Endothelial cell of umbilical vein (primary cell): ENCODE measurements at regions not wholly inside any gene's neighbourhood (a gene's known extent, or its start where the extent isn't known, plus 50 kb on each side); places are given as distances from the start of the nearest gene placed in this dataset.

Experiments
- EZH2 ChIP-seq: IDR thresholded peaks from 2 replicates; pipeline ENCODE4 v1.6.1; 2012; ENCODE audit warnings: borderline replicate concordance, low read depth, mild to moderate bottlenecking, moderate library complexity, low read length, inconsistent platforms; ENCODE audit not compliant: severe bottlenecking
- MYC ChIP-seq: IDR thresholded peaks from one replicate; pipeline ENCODE4 v1.6.1; 2011; ENCODE audit warnings: mild to moderate bottlenecking, low read depth, low read length
- POLR2AphosphoS5 ChIP-seq: IDR thresholded peaks from 2 replicates; pipeline ENCODE4 v1.6.1; 2012; ENCODE audit warnings: low read depth, mild to moderate bottlenecking, control low read depth, low read length, moderate library complexity; ENCODE audit not compliant: insufficient read depth
- TF ChIP-seq, protein P1 (sequence below), 2 donors: IDR thresholded peaks; 1 replicate in 1 of 2; 2 replicates in 1 of 2; pipeline ENCODE4 v1.5.1; 2011; ENCODE audit warnings: low read length in 2 of 2, mild to moderate bottlenecking in 2 of 2, moderate library complexity in 2 of 2, control low read depth in 1 of 2, inconsistent platforms in 1 of 2, low read depth in 1 of 2; ENCODE audit not compliant: insufficient read depth in 1 of 2; ENCODE audit errors: extremely low read depth in 1 of 2
- TF ChIP-seq, protein P2 (sequence below): IDR thresholded peaks from 2 replicates; pipeline ENCODE4 v1.6.1; 2011; ENCODE audit not compliant: insufficient read depth, insufficient read length

DNA sequence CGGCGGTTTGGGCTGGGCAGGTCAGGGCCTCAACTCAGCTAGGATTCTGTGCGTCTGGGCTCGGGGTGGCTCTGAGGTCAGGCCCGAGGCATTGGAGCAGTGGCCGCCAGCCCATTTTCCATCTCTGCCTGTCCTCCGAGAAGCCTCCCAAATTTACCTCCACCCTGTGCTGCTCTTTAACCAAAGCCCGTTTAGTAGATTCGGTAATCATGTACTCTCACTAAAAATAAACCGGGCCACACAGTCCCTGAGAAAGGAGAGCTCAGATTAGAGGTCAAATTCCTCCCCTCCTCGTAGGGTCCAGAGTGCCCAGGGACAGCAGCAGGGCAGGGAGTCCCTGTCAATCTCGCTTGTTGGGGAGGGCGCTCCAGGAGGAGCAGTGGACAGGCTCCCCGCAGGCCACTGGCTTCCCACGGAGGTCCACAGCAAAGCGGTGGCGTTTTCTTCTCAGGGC is 88.7 kb upstream of the CHST15 start:
- TF ChIP-seq POLR2AphosphoS5 (no peak), EZH2 (no peak), MYC (no peak)
- TF ChIP-seq, protein P1, sequence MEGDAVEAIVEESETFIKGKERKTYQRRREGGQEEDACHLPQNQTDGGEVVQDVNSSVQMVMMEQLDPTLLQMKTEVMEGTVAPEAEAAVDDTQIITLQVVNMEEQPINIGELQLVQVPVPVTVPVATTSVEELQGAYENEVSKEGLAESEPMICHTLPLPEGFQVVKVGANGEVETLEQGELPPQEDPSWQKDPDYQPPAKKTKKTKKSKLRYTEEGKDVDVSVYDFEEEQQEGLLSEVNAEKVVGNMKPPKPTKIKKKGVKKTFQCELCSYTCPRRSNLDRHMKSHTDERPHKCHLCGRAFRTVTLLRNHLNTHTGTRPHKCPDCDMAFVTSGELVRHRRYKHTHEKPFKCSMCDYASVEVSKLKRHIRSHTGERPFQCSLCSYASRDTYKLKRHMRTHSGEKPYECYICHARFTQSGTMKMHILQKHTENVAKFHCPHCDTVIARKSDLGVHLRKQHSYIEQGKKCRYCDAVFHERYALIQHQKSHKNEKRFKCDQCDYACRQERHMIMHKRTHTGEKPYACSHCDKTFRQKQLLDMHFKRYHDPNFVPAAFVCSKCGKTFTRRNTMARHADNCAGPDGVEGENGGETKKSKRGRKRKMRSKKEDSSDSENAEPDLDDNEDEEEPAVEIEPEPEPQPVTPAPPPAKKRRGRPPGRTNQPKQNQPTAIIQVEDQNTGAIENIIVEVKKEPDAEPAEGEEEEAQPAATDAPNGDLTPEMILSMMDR (IDR thresholded peaks at IDR 0.05; ENCODE audit: extremely low read depth in 1 of 2, insufficient read depth in 1 of 2, low read depth in 1 of 2, low read length in 2 of 2) = no peak
- TF ChIP-seq, protein P2, sequence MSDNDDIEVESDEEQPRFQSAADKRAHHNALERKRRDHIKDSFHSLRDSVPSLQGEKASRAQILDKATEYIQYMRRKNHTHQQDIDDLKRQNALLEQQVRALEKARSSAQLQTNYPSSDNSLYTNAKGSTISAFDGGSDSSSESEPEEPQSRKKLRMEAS = no peak
